Caco-2 (cell line): ENCODE measurements at regions not wholly inside any gene's neighbourhood (a gene's known extent, or its start where the extent isn't known, plus 50 kb on each side); places are given as distances from the start of the nearest gene placed in this dataset.

ENCODE experiments used
- BruUV-seq: library from RNA; stranded (reverse); fragments of 400-500 nt; replicated peaks from 2 replicates; lab custom pipeline; 2021; lab: Mats Ljungman, UMichigan
- CTCF ChIA-PET: fragments of 300-600 bp; sonication (Branson Sonifier 250); formaldehyde crosslinking; loops from one replicate; lab custom pipeline; 2022; ENCODE audit warnings: antibody characterized with exemption; lab: Charles Lee
- POLR2A ChIA-PET: fragments of 300-600 bp; sonication (Branson Sonifier 250); formaldehyde crosslinking; loops from one replicate; lab custom pipeline; 2022; ENCODE audit warnings: antibody characterized with exemption; lab: Charles Lee
- DNase-seq, 2 experiments: peaks; one replicate each; pipeline versions ENCODE4 v3.0.0 to v3.0.0-alpha.2; 2020 to 2022
- H3K27me3 ChIP-seq: replicated peaks from 2 replicates; pipeline ENCODE4 v1.6.0; 2011; ENCODE audit warnings: low read length; ENCODE audit not compliant: control insufficient read depth, insufficient read depth
- H3K36me3 ChIP-seq: 2 replicates; pipeline ENCODE4 v1.5.1; 2011; ENCODE audit warnings: low read length; ENCODE audit not compliant: control insufficient read depth, insufficient read depth
- H3K4me1 ChIP-seq: fragments of 250-450 bp; sonication (Bioruptor Pico); 2 replicates; pipeline ENCODE4 v1.5.1; 2020; ENCODE audit warnings: mild to moderate bottlenecking
- H3K4me3 ChIP-seq: 2 replicates; pipeline ENCODE4 v1.5.1; 2011; ENCODE audit warnings: low read depth, mild to moderate bottlenecking, control low read depth, low read length
- H3K9me3 ChIP-seq: fragments of 250-450 bp; sonication (Bioruptor Pico); 2 replicates; pipeline ENCODE4 v1.5.1; 2020; ENCODE audit warnings: mild to moderate bottlenecking, moderate library complexity
- H3K27ac Mint-ChIP-seq: one replicate; pipeline ENCODE4 v1.8.0; 2022; ENCODE audit warnings: mixed read lengths; ENCODE audit not compliant: unreplicated experiment
- H3K27me3 Mint-ChIP-seq: one replicate; pipeline ENCODE4 v1.8.0; 2022; ENCODE audit warnings: mixed read lengths; ENCODE audit not compliant: insufficient read depth, unreplicated experiment
- H3K36me3 Mint-ChIP-seq: one replicate; pipeline ENCODE4 v1.8.0; 2022; ENCODE audit warnings: mild to moderate bottlenecking, mixed read lengths; ENCODE audit not compliant: insufficient read depth, unreplicated experiment
- H3K4me1 Mint-ChIP-seq: one replicate; pipeline ENCODE4 v1.8.0; 2022; ENCODE audit warnings: low read depth, mixed read lengths; ENCODE audit not compliant: unreplicated experiment
- H3K4me3 Mint-ChIP-seq: one replicate; pipeline ENCODE4 v1.8.0; 2022; ENCODE audit warnings: mild to moderate bottlenecking, moderate library complexity, mixed read lengths; ENCODE audit not compliant: unreplicated experiment
- H3K9me3 Mint-ChIP-seq: one replicate; pipeline ENCODE4 v1.8.0; 2022; ENCODE audit warnings: mixed read lengths; ENCODE audit not compliant: unreplicated experiment
- CTCF ChIP-seq, 2 experiments: fragments of 200-600 bp in 1 of 2; IDR thresholded peaks; 1 replicate in 1 of 2; 2 replicates in 1 of 2; pipeline versions ENCODE4 v1.5.1 to v1.8.0; 2011 to 2022; ENCODE audit warnings: antibody characterized with exemption in 1 of 2, control low read depth in 1 of 2, inconsistent platforms in 1 of 2, low read depth in 1 of 2, low read length in 1 of 2, mild to moderate bottlenecking in 1 of 2, moderate library complexity in 1 of 2; ENCODE audit not compliant: insufficient read depth in 1 of 2, severe bottlenecking in 1 of 2, unreplicated experiment in 1 of 2
- intact Hi-C: fragments of 100-400 bp; cut with micrococcal nuclease; formaldehyde crosslinking; loops from one replicate; pipeline ENCODE4 v1.10.0; 2022; ENCODE audit not compliant: unreplicated experiment

- ChIA-PET CTCF (no interaction called here), POLR2A (no interaction called here)
- Mint-ChIP-seq H3K27ac (no peak overlapping the region), H3K4me3 (no peak overlapping the region), H3K36me3 (no peaks in the 10 kb centered on the region), H3K9me3 (no peaks in the 10 kb centered on the region), H3K4me1 (no peaks in the 10 kb centered on the region), H3K27me3 (peaks cover 3% of the 10 kb centered on the region)
- H3K4me3 ChIP-seq: no peak overlapping the region
- no peaks in the 10 kb centered on the region for H3K36me3 ChIP-seq
- H3K4me1 ChIP-seq: no peaks in the 10 kb centered on the region
- H3K9me3 ChIP-seq: no peaks in the 10 kb centered on the region
- TF ChIP-seq CTCF (IDR thresholded peaks at IDR 0.05; ENCODE audit: insufficient read depth in 1 of 2, low read depth in 1 of 2, low read length in 1 of 2, severe bottlenecking in 1 of 2, unreplicated experiment in 1 of 2): no peak
- no TSS peak for BruUV-seq
- no peaks in the 10 kb centered on the region for H3K27me3 ChIP-seq
- intact Hi-C loops: no loop called here
- no peak for DNase-seq
Observed at GRCh38 chr3:6805236-6805635, 55.7 kb upstream of the GRM7 start.

GRCh38 chr3:6806991-6807390 lies 53.9 kb upstream of the GRM7 start:
- ChIA-PET CTCF (no interaction called here), POLR2A (no interaction called here)
- H3K9me3 Mint-ChIP-seq: no peaks in the 10 kb centered on the region
- H3K4me1 Mint-ChIP-seq: no peaks in the 10 kb centered on the region
- BruUV-seq: no TSS peak
- no peak for TF ChIP-seq CTCF (IDR thresholded peaks at IDR 0.05; ENCODE audit: insufficient read depth in 1 of 2, low read depth in 1 of 2, low read length in 1 of 2, severe bottlenecking in 1 of 2, unreplicated experiment in 1 of 2)
- H3K27ac Mint-ChIP-seq: no peak overlapping the region
- intact Hi-C loops: no loop called here
- H3K4me3 Mint-ChIP-seq: no peak overlapping the region
- DNase-seq: no peak
- H3K27me3 ChIP-seq: no peaks in the 10 kb centered on the region
- peaks cover 3% of the 10 kb centered on the region for H3K27me3 Mint-ChIP-seq
- no peaks in the 10 kb centered on the region for H3K4me1 ChIP-seq
- H3K9me3 ChIP-seq: no peaks in the 10 kb centered on the region
- no peaks in the 10 kb centered on the region for H3K36me3 ChIP-seq
- H3K4me3 ChIP-seq: no peak overlapping the region
- H3K36me3 Mint-ChIP-seq: no peaks in the 10 kb centered on the region

- Mint-ChIP-seq H3K27ac (no peak overlapping the region), H3K4me3 (no peak overlapping the region), H3K4me1 (no peaks in the 10 kb centered on the region), H3K36me3 (no peaks in the 10 kb centered on the region), H3K9me3 (no peaks in the 10 kb centered on the region), H3K27me3 (peaks cover 3% of the 10 kb centered on the region)
- H3K27me3 ChIP-seq: no peaks in the 10 kb centered on the region
- H3K36me3 ChIP-seq: no peaks in the 10 kb centered on the region
- ChIA-PET CTCF (no interaction called here), POLR2A (no interaction called here)
- TF ChIP-seq CTCF (IDR thresholded peaks at IDR 0.05; ENCODE audit: insufficient read depth in 1 of 2, low read depth in 1 of 2, low read length in 1 of 2, severe bottlenecking in 1 of 2, unreplicated experiment in 1 of 2): no peak
- no TSS peak for BruUV-seq
- intact Hi-C loops: no loop called here
- no peak overlapping the region for H3K4me3 ChIP-seq
- no peak for DNase-seq
- H3K4me1 ChIP-seq: no peaks in the 10 kb centered on the region
- H3K9me3 ChIP-seq: no peaks in the 10 kb centered on the region
Observed at GRCh38 chr3:6807967-6808588, 52.8 kb upstream of the GRM7 start.
